ENCODE measurements at regions not wholly inside any gene's neighbourhood (a gene's known extent, or its start where the extent isn't known, plus 50 kb on each side); places are given as distances from the start of the nearest gene placed in this dataset.

- intact Hi-C loops (cut with DNase I), result no loop called here
- no peaks in the 10 kb centered on the region for H3K27me3 ChIP-seq
- DNase-seq (ENCODE audit: extremely low spot score in 2 of 2), result no peak
- TF ChIP-seq POLR2A (IDR thresholded peaks at IDR 0.05) (no peak), CTCF (IDR thresholded peaks at IDR 0.05) (no peak), POLR2AphosphoS5 (IDR thresholded peaks at IDR 0.05; ENCODE audit: insufficient read depth in 1 of 2, low read depth in 1 of 2) (no peak)
- H3K36me3 ChIP-seq, result no peaks in the 10 kb centered on the region
- H3K27ac ChIP-seq, result no peak overlapping the region
- peaks cover 6% of the 10 kb centered on the region for H3K9me3 ChIP-seq
- H3K4me3 ChIP-seq, result no peak overlapping the region
- H3K4me1 ChIP-seq, result no peaks in the 10 kb centered on the region
These were observed 50.1 kb upstream of the ADRA2C start for GRCh38 chr4:3715855-3716630.

GRCh38 chr4:3715061-3715854 lies 50.9 kb upstream of the ADRA2C start:
- DNase-seq (ENCODE audit: extremely low spot score in 2 of 2), result no peak
- Histone ChIP-seq H3K36me3 (no peaks in the 10 kb centered on the region), H3K4me1 (no peaks in the 10 kb centered on the region), H3K27me3 (no peaks in the 10 kb centered on the region), H3K27ac (no peak overlapping the region), H3K4me3 (no peak overlapping the region), H3K9me3 (peaks cover 6% of the 10 kb centered on the region)
- intact Hi-C loops (cut with DNase I), result no loop called here
- TF ChIP-seq POLR2AphosphoS5 (IDR thresholded peaks at IDR 0.05; ENCODE audit: insufficient read depth in 1 of 2, low read depth in 1 of 2) (no peak), CTCF (IDR thresholded peaks at IDR 0.05) (no peak), POLR2A (IDR thresholded peaks at IDR 0.05) (no peak)

- no peaks in the 10 kb centered on the region for H3K4me1 ChIP-seq
- no peaks in the 10 kb centered on the region for H3K36me3 ChIP-seq
- TF ChIP-seq CTCF (IDR thresholded peaks at IDR 0.05), result no peak
- TF ChIP-seq POLR2A (IDR thresholded peaks at IDR 0.05), result no peak
- TF ChIP-seq POLR2AphosphoS5 (IDR thresholded peaks at IDR 0.05; ENCODE audit: insufficient read depth in 1 of 2, low read depth in 1 of 2), result no peak
- intact Hi-C loops (cut with DNase I), result no loop called here
- H3K27me3 ChIP-seq, result no peaks in the 10 kb centered on the region
- H3K9me3 ChIP-seq, result peaks cover 6% of the 10 kb centered on the region
- DNase-seq (ENCODE audit: extremely low spot score in 2 of 2), result no peak
- H3K4me3 ChIP-seq, result no peak overlapping the region
- no peak overlapping the region for H3K27ac ChIP-seq
These were observed 51.6 kb upstream of the ADRA2C start for GRCh38 chr4:3714642-3715001.

GRCh38 chr4:3713817-3714641 lies 52.2 kb upstream of the ADRA2C start:
- peaks cover 6% of the 10 kb centered on the region for H3K9me3 ChIP-seq
- TF ChIP-seq POLR2A (IDR thresholded peaks at IDR 0.05) (no peak), CTCF (IDR thresholded peaks at IDR 0.05) (no peak), POLR2AphosphoS5 (IDR thresholded peaks at IDR 0.05; ENCODE audit: insufficient read depth in 1 of 2, low read depth in 1 of 2) (no peak)
- H3K4me1 ChIP-seq, result no peaks in the 10 kb centered on the region
- no peak overlapping the region for H3K27ac ChIP-seq
- H3K36me3 ChIP-seq, result no peaks in the 10 kb centered on the region
- intact Hi-C loops (cut with DNase I), result no loop called here
- H3K4me3 ChIP-seq, result no peak overlapping the region
- H3K27me3 ChIP-seq, result no peaks in the 10 kb centered on the region
- no peak for DNase-seq (ENCODE audit: extremely low spot score in 2 of 2)
